Esophagus squamous epithelium (tissue), 4 donors: ENCODE measurements at regions not wholly inside any gene's neighbourhood (a gene's known extent, or its start where the extent isn't known, plus 50 kb on each side); places are given as distances from the start of the nearest gene placed in this dataset.

Source experiments
- CTCF ChIP-seq, 6 experiments: fragments of 450-650 bp in 4 of 6; fragments of 200-600 bp in 2 of 6; sonication (generic) in 2 of 6; IDR thresholded peaks; one replicate each; pipeline ENCODE4 v1.5.1; 2016 to 2019; ENCODE audit warnings: antibody characterized with exemption in 6 of 6, mild to moderate bottlenecking in 4 of 6, moderate library complexity in 4 of 6
- POLR2A ChIP-seq, 4 donors: fragments of 450-650 bp; IDR thresholded peaks; one replicate each; pipeline ENCODE4 v1.6.1; 2017; ENCODE audit warnings: antibody characterized with exemption in 4 of 4, mild to moderate bottlenecking in 4 of 4, moderate library complexity in 3 of 4

GRCh38 chr10:78139341-78139740 is 105.7 kb downstream of the RPS24 start:
- TF ChIP-seq CTCF (IDR thresholded peaks at IDR 0.05) (no peak), POLR2A (IDR thresholded peaks at IDR 0.05) (no peak)
